Stimulated activated CD8-positive, alpha-beta memory T cell treated with anti-CD3 and anti-CD28 coated beads, Interleukin-4, amount 100 ng/mL, for 24 hours (primary cell): ENCODE measurements at regions not wholly inside any gene's neighbourhood (a gene's known extent, or its start where the extent isn't known, plus 50 kb on each side); places are given as distances from the start of the nearest gene placed in this dataset.

ENCODE experiments used
- DNase-seq: peaks from one replicate; pipeline ENCODE4 v3.0.0-alpha.2; 2020; ENCODE audit warnings: low read depth

DNA sequence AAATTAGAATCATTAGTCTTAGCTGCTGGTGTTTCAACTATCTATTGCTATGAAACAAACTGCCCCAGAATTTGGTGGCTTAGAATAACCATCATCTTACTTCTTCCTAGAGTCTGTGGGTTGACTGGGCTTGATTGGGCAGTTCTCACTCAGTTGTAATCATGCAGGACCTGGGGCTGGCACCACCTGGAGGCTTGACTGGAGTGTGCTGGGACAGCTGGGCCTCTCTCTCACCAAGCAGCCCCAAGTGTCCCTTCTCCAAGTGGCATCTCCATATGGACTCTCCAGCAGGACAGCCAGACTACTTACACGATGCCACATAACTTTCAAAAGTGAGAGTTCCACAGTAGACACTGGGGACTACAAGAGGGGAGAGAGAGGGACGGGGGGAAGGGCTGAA, 140.3 kb upstream of the ATP1B1 start:
- DNase-seq: no peak

DNA sequence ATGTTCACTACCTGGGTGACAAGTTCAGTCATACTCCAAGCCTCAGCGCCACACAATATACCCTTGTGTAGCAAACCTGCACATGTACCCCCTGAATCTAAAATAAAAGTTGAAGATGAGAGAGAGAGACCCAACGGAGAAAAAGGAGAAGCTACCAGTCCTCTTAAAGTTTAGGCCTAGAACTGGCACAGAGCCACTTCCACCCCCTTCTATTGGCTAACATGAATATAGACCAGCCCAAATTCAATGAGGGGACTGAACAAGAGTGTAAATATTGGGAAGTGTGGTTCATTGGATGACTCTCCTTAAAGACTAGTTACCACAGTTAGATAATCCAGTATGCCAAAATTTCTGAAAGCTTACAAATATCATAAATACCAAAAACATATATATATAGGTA, 139.9 kb upstream of the ATP1B1 start:
- DNase-seq: no peak

DNA sequence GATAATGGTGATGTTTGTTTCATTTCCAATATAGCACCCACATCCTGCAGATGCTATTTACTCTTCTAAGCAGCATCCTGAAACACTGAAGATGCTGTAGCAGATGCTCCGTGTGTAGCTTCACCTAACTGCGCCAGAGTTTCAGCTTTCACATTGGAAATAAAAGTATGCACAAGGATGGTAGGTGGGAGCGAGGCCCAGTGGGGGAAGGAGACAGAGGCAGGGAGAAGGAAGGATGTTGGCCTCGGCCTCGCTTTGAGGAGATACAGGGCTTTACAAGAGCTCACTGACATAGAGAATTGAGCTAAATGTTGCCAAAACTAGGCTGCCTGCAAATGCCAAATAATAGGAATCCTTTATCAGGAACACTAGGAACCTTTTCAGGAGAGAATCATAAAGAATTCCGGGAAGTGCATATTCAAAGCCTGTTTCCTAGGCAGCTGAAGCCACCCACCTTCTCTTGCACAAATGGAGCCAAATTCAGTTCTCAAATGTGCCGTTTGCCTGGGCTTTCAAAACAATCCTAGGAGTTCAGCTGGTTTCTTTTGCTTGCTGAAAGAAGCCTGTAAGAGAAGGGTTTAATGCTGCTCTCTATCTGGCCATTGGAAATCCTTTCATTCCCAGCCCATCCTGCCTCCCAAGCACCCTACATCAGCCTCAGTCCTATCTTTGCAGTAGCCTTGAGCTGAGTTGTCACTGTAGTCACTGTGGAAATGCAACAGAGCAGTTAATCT, 135.4 kb upstream of the ATP1B1 start:
- no peak for DNase-seq

DNA sequence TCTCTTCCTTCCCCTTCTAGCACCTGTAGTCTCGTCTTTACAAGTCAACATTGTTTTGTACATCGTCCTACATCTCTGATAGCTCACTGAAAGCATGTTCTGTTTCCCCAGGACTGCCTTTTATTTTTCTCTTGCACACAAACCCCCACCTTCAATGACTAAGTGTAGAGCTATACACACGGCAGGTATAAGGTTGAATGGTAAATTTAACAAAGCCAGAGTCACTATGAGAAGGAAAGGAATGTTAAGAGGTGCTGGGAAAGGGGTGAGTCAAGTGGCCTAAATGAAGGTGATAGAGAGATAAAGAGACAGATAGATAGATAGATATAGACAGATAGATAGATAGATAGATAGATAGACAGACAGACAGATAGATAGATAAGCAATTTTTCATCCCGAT, 134.3 kb upstream of the ATP1B1 start:
- DNase-seq: no peak

DNA sequence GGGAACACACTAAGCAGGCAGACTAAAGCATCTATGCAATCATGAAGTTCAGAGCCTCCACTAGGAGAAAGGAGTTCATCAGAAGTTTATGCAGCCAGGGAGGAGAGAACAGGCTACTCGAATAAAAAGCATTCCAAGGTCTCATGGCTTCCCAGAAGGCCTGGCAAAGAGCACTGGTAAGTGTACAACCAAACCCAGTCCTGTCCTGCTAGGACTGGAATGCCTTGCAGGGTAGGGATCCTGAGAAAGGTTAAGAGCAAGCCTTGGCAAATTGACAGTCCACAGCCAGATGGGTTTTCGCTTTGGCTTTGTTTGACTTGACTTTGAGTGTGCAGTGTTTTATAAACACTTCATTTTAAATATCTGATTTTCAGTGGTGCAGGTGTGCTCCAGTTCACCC, 133.6 kb upstream of the ATP1B1 start:
- no peak for DNase-seq

DNA sequence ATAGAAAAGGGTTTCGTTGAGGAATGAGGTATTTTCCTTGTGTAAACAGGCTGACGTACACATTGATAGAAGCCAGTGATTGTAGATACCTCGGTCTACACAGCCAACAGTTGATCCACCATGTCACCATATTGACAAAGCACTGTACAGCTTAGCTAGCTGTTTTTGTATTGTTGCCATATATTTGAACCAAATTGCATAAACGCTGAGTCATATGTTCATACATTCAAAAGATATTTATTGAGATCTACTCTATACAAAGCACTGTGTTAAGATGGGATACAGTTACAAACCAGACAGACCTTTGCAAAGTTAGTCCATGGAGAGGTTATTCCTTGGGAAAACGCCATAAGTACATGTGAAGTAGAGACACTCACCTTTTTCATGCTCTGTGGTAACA, 132.4 kb upstream of the ATP1B1 start:
- no peak for DNase-seq

DNA sequence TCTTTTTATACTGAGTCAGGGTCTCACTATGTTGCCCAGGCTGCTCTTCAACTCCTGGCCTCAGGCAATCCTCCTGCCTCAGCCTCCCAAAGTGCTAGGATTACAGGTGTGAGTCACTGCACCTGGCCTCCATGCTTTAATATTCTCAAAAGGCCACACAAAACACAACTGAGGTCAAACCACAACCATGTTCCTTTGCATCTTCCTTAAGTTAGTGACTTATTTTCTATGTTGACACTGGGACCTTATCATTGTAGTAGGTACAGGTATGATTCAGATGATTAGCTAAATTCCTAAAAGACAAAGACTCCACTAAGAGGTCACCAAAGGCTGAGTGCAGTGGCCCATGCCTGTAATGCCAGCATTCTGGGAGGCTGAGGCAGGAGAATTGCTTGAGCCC, 131.9 kb upstream of the ATP1B1 start:
- no peak for DNase-seq

DNA sequence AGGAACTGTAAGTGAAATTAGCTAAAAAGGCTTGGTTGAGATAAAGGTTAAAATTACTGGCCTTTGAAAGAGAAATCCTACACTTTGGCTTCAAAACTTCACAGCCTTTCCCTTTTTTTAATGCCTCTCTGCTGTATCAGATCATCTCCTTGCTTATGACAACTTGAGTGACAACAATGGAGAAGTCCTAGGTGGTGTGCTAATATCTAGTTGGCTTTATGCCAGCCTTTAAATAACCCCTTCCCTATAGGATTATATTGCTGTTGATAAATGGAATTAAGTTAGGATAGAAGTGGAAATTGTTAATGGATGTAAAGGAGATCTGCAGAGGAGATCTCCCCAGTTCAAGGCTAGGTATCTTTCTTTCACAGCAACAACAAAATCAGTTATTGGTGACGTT, 130.2 kb upstream of the ATP1B1 start:
- DNase-seq: no peak

DNA sequence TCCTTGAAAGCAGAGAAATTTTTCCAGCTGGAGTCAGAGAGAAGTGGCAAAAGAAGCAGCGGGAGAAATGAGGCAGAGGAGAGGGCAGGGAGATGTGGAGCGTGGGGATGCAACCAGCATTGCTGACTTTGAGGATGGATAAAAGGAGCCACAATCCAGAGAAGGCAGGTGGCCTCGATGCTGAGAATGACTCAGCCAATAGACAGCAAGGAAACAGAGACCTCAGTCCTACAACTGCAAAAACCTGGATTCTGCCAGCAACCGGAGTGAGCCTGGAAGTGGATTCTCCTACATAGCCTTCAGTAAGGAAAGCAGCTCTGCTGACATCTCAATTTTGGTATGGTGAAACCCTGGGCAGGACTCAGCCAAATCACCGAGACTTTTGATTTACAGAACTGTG, 128.9 kb upstream of the ATP1B1 start:
- no peak for DNase-seq

DNA sequence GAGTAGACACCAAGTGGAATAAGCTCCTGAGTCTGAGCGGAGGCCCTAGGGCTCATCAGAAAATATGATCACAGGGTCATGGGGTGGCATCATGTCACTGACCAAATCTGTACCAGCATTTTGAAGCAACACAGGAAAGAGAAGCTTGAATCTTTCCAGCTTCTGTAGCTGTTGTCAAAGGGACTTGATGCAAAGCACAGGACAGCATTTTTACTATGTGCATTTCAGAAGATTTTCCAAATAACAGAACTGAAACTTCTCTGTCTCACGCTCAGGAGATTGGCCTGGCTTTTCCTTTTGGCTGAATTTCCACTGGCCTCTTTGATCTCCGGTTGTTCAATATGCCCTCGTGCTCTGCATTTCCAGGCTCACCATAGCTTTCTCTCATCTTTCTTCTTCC, 127.2 kb upstream of the ATP1B1 start:
- DNase-seq: no peak

DNA sequence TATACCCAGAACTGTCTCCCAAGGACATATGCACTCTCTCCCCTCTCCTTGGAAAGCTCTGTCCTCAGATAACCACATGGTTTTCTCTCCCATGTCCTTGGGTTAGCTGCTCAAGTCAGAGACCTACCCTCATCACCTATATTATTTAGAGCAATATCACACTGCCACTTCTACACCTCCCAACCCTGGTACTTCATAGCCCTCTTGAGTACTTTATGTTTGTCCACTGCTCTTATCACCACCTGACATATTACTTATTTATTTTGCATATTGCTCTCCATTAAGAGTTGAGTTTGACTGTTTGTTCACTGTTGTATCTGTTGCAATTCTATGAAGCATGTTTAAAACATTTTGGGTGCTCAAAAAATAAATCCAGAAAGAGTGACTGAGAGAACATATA, 126.3 kb upstream of the ATP1B1 start:
- no peak for DNase-seq

DNA sequence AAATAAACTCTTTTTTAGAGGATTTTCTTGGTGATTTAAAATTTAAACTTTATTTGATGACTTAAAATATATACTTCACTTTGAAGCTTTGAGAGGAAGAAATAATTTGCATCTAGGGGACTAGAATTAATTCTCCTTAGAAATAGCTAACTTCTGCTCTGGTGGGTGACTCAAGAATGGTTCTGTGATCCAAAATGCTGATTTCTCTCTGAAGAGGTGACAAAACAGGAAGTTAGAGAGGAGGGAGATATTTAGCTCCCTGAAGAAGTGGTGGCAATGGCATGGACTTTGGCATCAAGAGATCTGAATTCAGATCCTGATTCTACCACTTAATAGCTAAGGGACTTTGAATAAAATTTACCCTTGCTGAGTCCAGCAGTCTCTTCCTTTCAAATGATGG, 125.8 kb upstream of the ATP1B1 start:
- DNase-seq: no peak

DNA sequence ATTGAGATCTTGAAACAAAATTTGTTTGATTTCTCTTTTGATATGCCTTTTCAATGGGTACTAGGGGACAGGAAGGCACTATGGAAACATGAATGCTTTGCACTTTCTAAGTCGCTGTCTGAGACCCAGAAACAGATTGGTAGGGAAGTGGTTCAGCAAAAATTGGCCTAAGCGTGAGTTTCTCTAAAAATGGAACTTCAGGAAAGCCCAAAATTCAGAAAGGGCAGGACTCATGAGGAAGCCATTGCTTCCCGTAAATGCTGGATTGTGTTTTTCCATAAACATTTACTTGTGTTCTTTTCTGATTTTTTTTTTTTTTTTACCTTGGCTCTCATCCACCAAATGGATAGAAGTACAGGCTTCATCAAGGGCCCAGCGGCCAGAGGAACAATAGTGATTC, 123.7 kb upstream of the ATP1B1 start:
- no peak for DNase-seq

DNA sequence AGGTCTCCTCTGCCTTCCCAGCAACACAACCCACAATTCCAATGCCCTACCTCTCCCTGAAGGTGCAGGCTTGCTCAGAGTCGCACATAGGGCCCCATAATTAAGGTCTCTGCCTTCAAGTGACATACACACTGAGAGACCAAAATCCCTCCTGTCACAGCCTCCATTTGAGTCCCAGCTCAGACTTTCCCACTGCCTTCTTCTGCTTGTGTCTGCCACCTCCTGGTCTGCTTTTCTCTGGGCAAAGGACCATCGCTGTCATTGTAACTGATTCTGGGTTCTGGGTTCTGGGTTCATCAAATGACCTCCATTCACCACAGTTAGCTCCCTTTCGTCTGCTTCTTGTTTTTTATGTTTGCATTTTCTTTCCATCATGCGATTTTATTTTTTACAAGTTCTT, 119.2 kb upstream of the ATP1B1 start:
- no peak for DNase-seq

DNA sequence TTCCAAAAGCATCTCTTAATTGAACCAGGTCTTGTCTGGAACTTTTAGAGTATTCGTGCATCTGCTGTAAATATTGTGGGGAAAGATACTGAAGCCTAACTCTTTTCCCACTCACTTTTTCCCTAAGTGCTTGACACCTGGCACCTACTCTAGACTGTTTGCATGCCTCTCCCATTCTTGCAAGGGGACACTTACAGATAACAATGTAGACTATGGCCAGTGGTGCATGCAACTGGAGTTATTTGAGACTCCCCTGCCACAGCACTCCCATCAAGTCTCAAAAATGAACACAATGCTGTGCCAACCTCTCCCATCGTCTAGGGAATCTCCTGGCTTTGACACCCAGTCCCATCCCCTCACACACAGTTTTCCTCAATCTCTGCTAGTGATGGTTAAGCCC, 118.6 kb upstream of the ATP1B1 start:
- no peak for DNase-seq

DNA sequence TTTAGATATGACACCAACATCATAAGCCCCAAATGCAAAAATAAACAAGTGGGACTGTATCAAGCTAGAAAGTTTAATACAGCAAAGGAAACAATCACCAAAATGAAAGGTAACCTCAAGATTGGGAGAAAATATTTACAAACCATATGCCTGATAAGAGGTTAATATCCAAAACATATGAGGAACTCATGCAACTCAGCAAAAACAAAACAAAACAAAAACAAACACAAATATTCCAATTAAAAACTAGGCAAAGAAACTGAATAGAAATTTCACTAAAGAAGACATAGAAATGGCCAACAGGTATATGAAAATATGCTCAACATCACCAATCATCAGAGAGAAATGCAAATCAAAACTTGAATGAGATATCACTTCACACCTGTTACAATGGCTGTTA, 116.5 kb upstream of the ATP1B1 start:
- no peak for DNase-seq

DNA sequence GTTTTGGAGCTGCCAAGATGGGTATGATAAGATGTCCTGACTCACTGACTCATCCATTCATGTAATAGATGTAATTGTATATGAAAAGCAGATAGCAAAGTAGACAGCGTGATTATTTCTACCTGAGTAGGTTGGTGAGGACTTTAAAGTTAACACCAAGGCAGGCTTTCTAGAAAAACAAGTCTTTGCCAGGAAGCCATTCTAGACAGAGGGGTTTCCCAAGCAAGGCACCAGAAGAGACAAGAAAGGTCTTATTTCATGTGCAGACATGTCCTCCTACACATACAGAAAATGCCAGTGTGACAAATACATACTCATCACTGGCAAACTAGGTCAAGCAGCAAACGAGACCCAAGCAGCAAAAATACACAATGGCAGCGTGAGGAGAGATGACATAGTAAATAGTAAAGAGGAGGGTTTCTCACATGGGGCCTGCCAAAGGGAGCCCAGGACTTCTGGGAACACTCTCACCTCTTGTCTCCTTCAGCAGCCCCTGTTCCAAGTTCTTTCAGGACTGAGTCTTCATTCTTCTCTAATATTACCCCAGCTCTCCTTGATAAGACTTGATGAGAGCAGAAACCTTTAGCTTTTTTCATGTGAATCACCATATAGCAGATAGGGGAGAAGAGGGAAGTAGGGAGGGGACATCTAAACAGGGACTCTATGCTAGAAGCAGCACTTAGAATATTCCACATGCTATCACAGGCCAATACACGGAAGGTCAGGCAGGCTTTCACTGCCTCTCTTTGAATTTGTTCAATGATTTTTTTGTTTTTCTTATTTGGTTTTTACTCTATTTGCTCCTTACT, 114.6 kb upstream of the ATP1B1 start:
- DNase-seq: no peak

DNA sequence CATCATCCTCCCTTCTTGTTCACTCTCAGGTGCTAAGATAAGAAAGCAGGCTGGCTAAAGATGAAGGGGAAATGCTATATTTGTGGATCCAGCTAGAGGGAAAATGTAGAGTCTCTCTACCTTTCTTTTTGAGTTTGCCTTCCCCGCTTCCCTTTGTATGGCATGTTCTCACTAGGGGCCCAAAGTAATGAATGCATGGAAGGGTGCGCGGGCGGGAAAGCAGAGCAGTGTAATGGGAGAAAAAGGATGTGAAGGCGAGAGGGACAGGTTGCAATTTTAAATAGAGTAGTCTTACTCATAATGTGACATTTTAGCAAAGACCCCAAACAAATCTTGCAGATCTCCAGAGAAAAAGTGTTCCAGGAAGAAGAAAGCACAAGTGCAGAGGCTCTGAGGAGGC, 105.1 kb upstream of the ATP1B1 start:
- no peak for DNase-seq

DNA sequence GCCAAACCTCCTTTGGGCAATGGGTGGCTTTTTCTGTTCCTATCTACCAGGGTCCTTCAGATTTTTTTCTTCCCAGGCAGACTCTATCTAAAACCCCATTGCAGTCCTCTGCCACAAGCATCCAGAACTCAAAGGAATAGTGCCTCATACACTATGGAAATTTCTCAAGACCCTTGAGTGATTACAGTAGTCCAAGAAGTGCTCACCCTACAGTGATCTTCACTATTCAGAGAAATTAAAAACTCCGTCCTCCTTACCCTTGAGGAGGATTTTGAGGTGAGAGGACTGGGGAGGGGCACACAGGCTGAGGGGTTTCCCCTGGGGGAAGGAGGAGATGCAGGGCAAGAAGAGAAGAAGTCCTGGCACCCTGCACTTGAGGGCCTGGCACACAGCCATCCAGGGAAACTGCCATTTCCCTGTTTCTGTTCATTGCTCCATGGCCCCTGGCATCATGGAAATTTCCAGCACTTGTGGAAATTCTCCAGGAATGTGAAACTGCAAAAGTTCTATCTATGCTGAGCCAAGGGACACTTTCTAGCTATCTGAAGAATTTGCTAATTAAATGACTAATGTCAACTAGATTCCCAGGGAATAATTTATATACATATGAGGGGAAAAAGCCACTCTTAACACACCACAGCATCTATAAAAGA, 102.5 kb upstream of the ATP1B1 start:
- no peak for DNase-seq

DNA sequence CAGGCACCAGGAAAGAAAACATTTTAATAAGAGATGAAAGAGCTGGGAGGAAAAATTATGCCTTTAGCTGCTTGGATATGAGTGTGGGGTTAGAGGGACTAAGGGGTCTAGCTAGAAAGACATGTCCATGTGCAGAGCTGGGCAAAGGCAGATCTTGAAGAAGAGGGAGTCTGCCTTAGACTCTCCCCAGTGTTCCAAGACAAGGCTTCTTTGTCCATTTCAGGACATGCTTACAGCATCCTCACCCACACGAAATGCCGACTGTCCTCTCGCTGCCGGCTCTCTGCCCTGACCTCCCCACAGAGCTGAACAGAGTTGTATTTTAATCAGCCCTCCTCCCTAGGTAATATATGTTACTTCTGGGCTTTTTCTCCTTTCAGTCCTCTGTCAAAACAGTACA, 100.7 kb upstream of the ATP1B1 start:
- DNase-seq: no peak

DNA sequence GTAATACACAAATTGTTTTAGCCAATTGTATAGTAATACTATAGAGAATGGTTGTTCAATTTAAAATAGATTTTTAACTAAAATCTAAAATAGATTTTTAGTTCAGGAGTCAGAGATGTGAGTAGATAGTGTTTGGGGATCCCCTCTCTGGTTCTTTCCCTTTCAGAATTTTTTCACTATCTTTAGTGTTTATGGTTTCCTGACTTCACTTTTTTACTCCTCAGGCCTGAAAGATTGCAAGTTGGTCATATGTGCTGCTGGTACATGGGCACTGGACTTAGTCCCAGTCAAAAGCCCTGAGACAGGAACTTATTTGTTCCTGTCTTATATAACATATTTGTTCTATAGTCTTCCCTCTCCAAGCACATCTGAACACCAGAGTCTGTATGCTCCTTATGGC, 96.8 kb upstream of the ATP1B1 start:
- no peak for DNase-seq

DNA sequence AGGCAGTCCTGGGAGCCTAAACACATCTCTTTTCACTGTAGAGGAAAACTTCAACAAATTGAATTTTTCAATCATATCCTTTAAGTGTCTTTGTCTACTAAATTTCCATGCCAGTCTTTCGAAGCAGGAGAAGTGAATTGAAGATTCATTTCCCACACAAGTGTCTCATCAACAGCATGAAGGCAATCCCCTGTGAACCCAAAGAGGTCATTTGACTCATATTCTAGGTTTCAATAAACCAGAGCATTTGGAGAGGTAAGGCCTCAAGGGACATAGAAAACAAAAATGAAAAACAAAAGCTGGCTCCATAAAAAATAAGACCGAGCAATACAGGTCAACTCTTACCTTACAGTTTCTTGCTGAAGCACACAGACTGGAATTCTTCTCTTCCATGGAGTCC, 94.1 kb upstream of the ATP1B1 start:
- no peak for DNase-seq

DNA sequence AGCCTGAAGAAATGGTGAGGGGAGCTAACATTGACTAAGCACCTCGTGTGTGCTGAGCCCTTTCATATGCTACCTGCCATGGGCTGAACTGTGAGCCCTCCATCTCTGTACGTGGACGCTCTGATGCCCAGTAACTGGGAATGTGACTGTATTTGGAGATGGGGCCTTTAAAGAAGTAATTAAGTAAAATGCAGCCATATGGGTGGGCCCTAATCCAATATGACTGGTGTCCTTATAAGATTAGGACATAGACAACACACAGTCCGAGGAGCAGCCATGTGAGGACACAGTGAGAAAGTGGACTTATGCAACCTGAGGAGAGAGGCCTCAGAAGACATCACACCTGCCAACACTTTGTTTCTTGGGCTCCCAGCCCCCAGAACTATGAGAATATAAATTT, 92.7 kb upstream of the ATP1B1 start:
- DNase-seq: no peak
